ENCODE measurements at regions not wholly inside any gene's neighbourhood (a gene's known extent, or its start where the extent isn't known, plus 50 kb on each side); places are given as distances from the start of the nearest gene placed in this dataset.

GRCh38 chr13:53732664-53733063, 704.1 kb downstream of the OLFM4 start:
- no peak for DNase-seq

DNA sequence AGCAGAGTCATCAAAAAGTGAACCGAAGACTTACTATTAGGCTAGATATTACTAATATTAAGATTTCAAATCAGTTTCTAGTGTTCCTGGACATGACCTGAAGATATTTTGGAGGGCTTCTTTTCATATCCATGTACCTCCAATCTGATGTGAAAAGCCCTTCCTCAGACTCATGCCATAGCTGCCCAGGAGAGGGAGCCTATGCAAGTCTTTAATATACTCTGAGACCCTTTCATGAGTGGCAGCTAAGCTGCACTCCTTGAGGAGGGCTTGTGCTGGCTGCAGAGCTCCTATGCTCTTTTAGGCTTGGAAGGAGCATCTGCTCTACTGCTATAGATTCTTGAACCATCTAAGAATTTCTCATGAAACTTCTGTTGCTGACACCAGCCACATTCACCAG, 715.3 kb downstream of the OLFM4 start:
- DNase-seq, result no peak

- DNase-seq, result no peak
Measured at GRCh38 chr13:53747825-53748224, 719.2 kb downstream of the OLFM4 start.

- DNase-seq, result no peak
Measured at GRCh38 chr13:53749306-53749705, 720.7 kb downstream of the OLFM4 start.

- DNase-seq, result no peak
Measured at GRCh38 chr13:53759016-53759415, 730.4 kb downstream of the OLFM4 start.

GRCh38 chr13:53775807-53776206, 747.2 kb downstream of the OLFM4 start:
- DNase-seq, result no peak

DNA sequence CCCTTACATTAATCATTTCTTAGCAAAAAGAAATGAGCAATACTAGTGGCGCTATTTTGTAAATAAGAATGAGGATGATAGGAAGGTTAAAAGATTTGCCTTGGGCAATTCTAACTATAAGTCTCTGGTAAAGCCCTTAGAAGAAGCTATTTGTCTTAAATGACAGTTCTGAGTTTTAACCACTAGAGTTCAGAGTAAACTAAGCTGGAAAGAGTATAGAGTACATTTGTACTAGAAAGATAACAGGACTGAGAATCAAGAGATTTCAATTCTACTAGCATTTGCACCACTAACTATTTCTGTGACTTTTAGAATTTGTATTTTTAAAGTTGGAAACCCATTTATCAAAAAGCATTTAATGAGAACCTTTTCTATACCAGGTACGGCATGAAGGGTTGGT, 750.3 kb downstream of the OLFM4 start:
- DNase-seq, result no peak

DNA sequence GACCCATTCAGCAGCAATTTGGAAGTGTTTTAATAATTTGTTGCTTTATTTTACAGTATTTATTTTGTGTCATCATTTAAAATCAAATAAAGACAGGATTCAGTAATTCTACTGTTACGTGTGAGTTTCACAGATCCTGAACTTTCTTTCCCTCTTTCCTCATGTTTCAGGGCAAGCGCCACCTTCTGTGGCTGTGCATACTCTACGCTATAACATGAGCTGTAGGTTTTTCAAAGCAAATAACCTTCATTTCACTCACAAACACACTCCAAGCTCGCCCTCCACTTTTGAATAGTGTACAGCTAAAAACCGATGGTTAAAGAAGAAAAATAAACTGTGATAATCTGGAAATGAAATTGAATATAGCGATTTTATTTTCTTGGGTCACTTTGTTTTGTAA, 753.3 kb downstream of the OLFM4 start:
- no peak for DNase-seq

DNA sequence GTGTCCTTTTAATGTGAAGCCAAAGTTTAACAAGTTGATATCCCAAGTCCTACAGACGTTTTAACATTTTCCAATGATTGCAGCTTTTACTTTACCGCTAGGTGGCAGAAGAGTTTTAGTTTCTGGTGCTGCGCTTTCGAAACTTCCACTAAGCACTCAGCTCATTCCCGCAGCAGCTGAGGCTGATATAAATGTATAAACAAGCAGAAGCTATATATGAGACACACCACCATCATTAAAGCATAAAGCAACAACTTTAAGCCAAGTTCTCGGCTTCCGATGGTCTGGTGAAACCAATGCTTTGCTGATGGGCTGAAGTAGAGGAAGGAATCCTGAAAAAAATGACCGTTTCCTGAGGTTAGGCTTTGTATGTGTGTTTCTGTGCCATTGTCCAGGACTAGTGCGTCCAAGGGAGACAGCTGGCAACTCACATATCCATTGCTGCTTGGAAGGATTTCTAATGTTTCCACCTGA, 753.9 kb downstream of the OLFM4 start:
- DNase-seq, result peak in 1 of 5 donors; percentile 17

GRCh38 chr13:53783471-53783870, 754.9 kb downstream of the OLFM4 start:
- no peak for DNase-seq

DNA sequence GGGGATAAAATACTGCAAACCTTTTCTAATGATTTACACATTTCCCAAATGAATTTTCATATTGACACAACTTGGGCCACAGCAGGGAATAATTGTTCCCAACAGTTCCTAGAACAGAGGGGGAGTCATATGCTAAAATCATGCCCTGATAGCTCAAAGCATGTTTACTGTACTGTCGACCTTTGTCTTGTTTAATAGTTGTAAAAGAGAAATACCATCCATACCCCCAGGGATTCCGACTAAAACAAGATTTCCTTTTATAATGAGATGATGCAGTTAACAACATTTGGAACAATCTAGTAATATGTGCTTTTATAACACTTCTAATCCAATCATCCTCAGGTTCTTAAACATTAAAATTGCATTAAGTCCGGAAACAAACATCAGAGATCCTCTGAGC, 759.7 kb downstream of the OLFM4 start:
- no peak for DNase-seq

DNA sequence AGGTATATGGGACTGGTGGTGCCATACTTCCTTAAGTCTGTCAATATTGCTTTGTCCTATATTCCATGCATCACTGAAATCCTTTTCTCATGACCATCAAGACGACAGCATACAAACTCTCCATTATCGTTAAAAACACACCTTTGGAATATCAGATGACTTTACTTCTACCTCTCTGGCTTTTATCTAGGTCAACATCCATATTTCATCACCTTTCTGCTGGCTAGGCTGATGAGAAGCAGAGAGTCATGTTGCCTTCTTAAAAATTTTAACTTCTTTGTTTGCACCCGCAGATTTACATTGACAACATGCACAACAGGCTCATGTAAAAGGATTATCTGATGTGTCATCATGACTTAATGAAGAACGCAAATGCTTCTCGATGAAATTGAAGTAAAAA, 771.4 kb downstream of the OLFM4 start:
- no peak for DNase-seq

GRCh38 chr13:53807251-53807834, 778.7 kb downstream of the OLFM4 start:
- DNase-seq, result no peak

DNA sequence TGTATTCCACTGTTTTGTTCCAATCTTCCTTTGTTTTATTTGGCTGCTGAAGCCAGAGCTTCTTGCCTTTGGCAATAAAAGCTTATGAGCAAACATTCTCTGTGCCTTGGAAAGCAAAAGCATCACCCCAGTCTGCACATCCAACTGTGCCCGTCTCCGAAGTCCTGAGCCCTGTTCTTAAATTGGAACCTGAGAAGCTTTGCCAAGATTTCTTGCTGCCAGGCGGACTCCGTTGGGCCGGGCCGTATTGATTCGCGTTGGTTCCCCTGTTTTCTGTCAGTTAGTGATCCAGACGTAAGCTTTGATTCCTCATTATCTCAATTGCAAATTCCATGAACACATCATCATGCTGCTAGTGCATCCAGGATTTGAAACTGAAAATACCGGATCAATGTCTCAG, 793.0 kb downstream of the OLFM4 start:
- DNase-seq, result no peak

DNA sequence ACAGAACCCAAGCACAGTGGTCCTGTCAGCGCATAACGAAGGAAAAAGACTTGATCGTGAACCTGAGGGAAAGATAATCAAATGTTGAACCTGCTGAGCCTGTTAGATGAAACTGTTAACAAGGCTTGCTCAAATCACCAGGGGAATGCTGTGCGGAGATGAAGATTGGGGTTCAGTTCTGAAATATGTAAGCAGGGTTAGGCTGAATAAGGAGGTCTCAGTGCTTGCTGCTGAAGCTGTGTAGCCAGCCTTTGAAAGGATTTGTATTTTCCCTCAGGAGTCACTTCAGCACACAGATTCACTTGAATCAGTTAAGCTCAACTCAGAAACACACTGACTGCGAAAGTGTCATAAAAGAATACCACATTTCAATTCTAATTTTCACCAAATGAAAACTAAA, 793.5 kb downstream of the OLFM4 start:
- DNase-seq, result no peak

GRCh38 chr13:53839461-53839860, 810.8 kb downstream of the OLFM4 start:
- DNase-seq, result no peak

GRCh38 chr13:53844473-53845146, 816.0 kb downstream of the OLFM4 start:
- DNase-seq, result no peak

DNA sequence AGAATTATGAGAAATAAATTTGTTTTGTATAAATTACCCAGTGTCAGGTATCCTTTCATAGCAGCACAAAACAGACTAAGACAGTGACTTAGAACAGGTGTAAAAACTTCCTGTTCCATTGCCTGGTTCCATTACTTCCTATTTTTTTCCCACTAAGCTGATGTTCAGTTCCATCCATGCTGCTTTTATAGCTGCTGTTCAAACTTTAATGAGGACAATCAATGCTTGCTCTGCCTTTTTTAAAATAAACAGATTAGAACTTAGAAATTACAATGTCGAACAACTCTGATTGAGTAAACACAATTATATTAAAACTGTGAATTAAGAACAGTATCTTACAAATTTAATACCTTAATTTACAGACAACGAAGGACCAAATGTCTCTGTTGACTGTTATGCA, 818.9 kb downstream of the OLFM4 start:
- DNase-seq, result no peak

DNA sequence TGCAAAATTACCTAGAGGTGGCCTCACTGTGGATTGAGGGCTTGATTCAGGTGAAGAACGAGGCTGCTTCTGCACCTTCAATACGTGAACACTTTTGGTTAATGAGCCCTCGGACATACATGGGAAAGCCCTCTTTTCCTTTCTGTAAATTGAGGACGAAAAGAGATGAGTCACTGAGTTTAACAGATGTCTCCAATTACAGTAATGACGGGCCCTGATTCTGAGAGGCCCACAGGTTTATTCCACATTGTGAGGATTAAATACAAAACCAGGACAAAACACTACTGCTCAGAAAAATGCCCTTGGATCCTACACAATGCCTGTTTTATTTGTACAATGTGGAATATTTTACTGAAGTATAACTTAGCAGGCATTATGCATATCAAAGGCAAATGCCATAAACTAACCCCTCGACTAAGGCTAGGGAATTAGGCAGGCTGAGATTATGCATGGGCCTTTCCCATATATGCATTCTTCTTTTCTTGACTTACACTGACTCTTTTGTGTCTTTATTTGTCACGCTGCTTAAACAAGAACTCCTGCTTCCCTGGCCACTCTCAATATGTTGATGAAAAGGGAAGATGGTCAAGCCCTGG, 819.9 kb downstream of the OLFM4 start:
- no peak for DNase-seq

GRCh38 chr13:53854321-53854720, 825.7 kb downstream of the OLFM4 start:
- DNase-seq, result no peak

DNA sequence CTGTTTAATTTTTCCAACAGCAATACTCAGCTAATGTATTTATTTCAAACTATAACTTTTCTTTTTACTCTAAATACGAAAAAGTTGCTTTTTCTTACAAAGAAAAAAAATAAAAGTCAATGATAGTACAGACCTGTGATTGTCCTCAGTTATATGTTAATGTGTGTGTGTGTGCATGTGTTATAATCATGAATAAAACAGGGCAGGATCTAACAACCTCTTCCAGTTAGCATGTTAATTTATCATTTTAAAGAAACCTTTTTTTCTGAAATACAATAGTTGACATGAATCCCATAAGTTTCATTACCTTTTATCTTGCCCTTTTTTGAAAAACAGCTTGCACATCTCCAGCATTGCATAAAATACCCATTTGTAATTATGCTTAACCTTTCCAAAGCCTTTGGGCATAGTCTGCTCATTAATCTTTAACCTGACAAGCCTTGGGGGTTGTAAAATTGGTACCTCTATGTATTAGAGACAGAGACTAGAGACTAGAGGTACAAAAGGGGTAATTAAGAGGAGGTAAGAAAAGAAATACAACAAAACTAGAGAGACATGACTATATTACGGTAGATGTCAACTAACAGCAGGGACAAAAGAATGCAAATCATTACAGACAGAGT, 828.1 kb downstream of the OLFM4 start:
- no peak for DNase-seq

- no peak for DNase-seq
Measured at GRCh38 chr13:53863520-53863919, 834.9 kb downstream of the OLFM4 start.

DNA sequence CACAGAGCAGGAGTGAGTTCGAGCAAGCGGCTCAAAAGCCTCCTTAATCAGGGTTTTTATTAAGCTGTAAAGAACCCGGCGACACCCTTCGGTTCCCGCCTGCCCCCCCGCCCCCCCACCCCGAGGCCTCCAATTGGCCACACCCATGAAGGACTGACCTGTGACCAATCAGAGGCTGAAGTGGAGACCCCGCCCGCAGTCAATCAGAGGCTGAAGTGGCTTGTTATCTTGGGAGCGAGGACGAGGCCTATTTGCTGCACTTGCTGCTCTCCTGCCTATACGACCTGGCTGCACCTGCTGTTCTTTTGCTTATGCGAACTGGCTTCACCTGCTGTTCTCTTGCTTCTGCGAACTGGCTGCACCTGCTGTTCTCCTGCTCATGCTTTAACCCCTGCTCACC, 844.9 kb downstream of the OLFM4 start:
- no peak for DNase-seq

DNA sequence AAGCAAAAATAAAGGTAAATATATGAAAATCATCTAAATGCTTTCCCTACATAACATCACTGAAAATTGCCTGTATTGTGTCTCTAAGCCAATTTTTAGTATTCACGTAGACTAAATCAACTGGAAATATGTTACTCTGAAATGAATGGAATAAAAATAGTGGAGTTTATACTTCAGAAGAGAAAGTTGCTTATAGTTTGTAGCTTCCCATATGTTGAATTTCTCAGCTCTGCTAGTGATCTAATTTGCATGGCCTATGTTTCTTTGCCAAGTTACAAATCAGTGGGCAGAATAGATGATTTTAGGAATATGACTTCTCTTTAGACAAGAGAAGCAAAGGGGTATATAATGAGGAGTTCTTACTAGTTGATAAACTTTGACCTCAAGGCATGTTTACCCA, 850.2 kb downstream of the OLFM4 start:
- no peak for DNase-seq

Data from T-helper 1 cell (primary cell).